HG03521 (cell line): ENCODE measurements at regions not wholly inside any gene's neighbourhood (a gene's known extent, or its start where the extent isn't known, plus 50 kb on each side); places are given as distances from the start of the nearest gene placed in this dataset.

Source experiments
- ATAC-seq: cut with Tn5 transposase; IDR thresholded peaks from one replicate; pipeline ENCODE4 v1.9.1; 2021; ENCODE audit warnings: mild to moderate bottlenecking, moderate library complexity; ENCODE audit not compliant: unreplicated experiment

DNA sequence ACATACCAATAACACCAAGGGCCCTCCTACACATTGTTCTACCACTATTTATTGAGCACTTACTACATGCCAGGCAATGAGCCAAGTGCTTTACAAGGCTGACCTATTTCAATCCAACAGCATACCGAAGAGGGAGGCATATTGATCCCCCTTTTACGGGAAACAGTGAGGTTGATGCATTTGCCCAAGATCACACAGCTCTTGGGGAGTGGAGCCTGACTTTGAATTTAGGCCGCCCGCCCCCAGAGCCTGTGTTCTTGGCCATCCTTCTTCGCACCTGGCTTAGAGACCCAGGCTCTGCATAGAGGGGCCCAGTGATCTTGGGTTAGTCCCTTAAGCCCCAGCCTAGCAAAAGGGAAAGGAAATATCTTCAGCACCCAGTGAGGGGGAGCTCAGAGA, 158.1 kb upstream of the IER5L start:
- ATAC-seq: no peak

DNA sequence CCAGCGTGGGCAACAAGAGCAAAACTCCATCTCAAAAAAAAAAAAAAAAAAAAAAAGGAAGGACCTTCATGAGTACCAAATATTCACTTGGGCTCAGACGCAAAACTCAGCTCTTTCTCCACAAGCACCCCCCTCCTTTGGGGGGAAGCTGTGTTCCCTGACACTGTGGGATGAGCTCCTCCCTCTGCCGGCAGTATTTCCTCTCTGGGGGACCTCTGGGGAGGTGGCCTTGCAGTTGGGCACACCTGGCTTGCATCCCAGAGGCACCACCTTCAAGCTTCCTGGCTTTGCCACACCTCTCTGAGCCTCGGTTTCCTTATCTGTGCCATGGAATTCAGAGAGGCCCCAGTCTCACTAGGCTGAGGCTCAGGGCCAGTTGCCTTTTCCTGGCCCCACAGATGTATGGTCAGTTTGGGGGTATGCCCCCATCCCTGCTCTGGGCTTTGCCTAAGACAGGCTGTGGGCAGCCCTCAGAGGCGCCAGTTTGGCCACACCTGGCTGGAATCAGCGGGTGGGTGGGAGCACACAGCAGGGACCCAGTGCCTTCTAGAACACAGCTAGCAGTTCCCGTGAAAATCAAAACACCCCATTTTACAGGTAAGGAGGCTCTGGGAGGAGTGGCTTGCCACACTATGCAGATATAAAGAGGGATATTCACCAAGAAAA, 157.5 kb upstream of the IER5L start:
- ATAC-seq: no peak

DNA sequence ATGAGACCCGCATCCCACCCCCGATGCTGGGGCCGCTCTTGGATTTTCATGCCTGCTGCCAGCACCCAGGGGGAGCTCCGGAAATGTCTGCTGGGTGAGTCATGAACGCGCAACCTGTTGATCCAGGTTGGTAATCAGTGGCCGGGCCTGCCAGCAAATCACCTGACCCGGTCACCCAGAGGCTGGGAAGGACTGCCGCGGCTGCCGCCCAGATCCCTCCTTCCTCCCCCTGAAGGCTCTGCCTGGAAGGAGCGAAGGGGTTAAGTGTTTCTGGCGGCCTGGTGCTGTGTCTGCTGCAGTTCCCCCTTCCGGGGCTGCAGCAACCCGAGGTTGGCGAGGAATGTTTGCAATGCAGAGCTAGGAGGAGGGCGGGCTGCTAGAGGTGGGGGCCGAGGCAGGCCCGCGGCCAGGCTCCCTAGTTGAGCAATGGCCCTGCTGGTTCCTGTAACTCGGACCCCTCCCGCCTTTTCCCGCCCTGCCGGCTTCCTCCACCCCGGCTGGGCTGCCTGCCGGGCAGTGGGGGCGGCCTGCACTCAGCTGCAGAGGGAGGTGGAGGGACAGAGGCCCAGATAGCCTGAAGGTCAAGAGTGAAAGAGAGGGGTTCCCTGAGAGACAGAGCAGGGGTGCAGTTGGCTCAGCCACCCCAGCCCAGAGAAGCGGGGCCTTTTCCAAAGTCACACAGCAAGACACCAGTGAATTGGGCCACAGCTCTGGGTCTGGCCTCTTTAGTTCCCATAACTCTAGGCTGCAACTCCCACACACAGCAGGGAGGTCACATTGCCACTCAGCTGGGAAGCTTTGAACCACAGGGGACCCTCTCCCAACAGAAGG, 156.3 kb upstream of the IER5L start:
- no peak for ATAC-seq

DNA sequence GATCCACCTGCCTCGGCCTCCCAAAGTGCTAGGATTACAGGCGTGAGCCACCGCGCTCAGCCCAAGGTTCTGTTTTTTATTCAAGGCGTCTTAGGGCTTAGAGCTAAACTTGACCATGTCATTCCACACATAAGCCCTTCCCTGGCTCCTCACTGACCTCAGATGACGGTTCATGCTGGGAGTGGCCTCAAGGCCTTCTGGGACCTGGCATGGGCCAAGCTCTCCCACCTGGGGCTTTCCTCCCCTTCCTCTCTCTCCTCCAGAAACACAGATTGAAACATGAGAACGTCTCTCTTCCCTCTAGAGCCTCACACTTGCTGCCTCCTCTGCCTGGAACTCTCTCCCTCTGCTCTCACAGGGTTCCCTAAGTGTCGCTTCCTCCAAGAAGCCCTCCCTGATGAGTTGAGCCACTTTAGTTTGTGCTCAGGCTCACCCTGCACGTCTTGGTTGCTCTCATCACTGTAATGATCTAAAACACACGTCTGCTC, 155.6 kb upstream of the IER5L start:
- ATAC-seq: no peak

DNA sequence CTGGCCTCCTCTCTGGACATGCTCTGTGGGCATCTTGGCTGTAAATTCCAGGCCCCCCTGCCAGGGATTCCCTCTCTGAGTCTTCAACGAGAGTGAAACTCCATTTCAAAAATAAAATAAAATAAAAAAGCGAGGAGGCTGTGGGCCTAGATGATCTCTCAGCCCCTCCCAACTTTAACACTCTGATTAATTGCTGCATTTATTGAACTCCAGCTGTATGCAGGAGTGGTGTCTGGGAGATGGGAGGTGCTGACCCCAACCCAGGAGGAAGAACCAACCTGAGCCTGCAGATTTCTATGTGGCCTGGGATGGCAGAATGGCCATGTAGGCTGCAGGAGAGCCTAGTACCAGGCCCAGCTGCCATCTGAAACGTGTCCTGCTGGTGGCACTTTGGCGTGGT, 154.5 kb upstream of the IER5L start:
- ATAC-seq: no peak

DNA sequence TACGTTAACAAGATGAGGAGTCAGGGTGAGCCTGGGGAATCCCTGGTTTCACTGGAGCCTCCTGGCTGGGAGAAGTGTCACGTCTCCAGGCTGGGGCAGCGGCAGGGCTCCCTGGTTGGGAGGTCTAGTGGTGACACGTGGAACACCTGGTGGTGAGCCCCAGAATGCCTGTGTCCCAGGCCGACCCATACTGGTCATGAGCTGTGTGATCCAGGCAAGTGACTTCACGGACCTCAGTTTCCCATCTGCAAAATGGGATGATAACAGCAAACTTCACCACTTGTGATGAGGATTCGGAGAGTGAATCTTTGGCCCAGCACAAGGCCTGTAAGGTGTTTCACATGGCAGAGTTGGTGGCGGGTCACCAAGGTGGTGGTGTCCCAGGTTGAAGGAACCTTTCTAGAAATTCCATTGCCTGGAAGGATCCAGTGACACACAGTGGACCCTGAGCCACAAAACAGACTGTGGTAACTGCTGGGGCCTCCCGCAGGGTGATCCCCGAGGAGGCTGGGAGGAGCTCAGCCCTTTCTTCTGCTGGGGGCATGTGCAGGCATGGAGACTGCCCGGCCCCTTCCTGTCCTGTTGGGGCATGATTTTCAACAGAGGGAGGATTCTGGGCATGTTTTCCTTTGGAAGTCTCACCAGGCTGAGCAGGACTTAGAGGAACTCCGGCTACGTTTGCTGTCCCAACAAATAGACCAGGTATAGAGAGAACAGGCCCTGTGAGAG, 153.9 kb upstream of the IER5L start:
- ATAC-seq: no peak

DNA sequence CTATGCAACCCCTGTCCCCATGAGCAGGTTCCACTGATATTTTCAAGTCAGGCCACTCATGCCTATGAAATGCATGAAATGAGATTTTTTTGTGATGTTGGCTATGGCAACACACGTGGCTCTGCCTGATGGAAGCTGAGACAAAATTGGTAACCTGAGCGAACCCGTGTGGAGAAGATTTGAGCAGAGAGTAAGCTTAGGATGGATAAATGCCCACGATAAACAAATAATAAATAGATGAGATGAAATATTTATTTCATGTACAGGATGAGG, 153.4 kb upstream of the IER5L start:
- no peak for ATAC-seq

DNA sequence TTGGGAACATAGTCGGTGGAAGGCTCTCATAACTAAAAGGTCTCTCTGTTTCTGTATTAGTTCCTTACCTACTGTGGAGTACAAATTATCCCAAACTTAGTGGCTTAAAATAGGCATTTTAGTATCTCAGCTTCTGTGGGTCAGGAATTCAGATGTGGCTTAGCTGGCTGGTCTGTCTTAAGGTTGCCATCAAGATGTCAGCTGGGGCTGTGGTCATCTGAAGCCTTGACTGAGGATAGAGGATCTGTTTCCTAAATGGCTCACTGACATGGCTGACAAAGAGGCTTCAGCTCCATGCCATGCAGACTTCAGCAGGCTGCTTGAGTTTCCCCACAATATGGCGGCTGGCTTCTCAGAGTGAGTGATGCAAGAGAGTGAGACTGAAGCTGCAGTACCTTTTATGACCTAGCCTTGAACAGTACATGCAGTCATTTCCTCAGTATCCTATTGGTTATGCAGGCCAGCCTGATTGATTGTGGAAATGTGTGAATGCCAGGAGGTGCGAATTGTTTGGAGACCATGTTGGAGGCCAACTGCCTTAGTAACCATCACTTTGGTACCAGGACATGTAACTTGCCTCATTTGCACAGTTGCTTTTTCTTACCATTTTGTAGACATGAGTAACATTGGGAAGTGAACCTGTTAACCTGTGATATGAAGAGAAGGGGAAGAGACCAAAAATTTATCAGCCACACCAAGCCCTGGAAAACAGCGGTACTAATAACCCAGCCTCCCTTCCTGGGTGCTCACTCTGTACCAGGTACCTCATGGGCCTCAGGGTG, 152.8 kb upstream of the IER5L start:
- no peak for ATAC-seq

DNA sequence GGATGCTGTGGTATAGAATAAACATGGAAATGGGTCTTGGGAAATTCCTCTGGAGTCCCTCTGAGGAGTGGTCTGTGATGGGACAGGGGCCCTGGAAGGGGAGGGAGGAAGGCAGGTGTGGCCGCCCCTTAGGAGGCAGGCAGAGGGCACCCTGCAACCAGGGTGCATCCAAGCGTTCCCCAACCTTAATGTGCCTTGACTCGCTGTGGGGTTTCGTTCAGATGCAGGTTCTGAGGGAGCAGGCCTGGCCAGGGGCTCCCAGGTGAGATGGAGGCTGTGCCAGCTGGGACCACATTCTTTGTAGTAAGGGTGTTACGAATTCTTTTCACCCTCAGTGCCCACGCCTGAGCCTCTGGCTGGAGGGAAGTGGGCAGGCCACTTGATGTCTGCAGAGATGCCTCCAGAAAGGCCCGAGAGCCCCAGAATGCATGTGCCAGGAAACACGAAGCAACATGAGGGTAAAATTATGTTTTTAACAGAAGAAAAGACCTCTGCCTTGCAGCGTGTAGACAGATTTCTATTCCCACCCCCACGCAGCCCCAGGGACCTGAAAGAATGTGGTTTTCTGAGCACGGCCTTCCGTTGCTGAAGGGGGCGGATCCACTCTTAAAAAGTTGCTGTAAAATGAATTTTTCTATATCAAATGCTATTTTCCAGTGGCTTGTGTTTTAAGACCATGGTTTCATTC, 150.4 kb upstream of the IER5L start:
- ATAC-seq: no peak

DNA sequence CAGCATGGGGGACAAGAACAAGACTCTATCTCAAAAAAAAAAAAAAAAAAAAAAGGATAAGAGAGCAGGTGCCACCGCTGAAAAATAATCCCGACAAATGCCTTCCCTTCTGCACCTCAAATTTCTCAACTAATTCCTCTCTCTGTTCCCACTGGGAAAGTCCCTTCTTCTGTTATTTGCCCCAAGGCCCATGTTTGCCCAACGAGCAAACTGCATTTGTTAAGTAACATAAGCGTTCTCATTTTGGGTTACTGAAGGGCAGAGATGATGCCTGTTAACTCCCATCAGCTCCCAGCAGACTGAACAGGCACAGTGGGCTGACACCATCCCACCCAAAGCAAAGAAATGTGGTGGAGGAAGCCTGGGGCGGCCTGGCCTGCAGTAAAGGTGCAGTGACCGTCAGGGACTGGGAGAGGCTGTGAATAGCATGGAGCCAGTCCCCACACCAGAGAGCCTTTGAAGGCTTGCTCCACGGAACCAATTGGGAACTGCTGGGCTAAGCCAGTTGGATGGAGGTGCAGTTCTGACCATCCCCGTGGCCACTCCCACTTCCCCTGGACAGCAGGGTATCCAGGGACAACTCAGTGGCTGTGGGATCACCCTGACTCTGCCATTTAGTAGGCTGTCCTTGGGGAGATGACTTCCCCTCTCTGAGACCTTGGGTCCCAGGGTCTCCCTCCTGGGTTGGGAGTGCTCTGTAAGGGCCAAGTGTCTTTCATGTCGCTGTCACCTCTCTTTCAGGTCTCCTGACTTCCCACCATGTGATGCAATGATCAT, 149.7 kb upstream of the IER5L start:
- no peak for ATAC-seq

DNA sequence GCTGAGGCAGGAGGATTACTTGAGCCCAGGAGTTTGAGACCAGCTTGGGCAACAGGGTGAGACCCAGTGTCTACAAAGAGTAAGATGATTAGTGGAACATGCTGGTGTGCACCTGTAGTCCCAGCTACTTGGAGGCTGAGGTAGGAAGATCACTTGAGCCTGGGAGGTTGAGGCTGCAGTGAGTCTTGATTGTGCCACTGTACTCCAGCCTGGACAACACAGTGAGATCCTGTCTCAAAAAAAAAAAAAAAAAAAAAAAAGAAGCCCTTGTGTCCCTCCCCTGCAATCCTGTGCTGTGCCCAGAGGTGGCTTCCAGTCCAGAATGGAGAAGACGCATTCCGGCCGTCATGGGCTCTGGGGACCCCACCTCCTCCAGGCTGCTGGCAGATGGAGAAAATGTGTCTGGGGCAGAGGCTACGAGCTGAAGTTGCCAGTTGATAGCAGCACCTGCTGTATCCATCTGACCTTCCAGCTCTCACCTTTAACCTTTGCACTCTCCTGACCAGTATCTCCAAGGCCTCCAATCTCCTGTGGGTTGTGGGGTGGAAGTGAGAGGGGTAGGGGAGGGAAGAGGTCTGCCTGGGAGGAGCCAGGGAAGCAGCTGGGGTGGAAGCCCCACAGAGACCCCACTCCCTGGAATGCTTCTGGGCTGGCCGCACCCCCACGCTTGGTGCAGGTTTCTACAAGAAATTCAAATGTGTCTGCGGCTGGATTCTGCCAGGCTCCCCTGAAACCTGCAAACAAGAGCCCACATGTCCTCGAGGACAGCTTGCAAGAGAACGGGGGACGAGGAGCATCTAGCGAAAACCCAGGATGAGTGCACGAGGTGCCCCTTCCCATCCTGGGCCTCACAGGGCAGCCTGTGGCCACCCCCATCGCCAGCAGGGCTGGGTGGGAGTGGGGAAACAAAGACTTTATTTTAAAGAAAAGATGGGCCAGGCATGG, 148.3 kb upstream of the IER5L start:
- ATAC-seq: no peak

DNA sequence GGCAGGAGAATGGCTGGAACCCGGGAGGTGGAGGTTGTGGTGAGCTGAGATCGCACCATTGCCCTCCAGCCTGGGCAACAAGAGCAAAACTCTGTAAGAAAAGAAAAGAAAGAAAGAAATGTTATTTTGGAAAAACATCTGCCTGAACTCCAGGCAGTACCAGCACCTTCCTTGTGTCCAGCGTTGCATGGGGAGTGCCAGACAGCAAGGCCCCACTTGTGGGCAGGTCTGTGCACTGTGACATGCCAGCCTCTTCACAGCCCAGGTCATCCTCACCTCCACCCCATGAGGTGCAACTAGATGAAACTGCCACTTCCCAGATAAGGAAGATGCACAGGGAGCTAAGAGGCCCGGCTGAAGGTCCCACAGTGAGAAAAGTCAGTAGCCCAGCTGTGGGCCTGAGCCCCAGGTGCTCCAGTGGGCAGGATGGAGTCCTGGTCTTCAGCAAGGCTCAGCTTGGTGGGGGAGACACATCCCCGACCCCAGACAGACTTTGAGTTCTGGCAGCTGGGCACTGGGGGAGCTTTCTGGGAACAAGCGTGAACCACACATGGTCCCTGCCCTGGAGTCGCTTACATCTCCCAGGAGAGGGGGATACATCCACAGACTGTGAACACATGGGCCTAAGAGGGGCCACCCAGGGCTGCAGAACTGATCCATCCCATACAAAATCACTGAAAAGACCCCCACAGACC, 146.9 kb upstream of the IER5L start:
- no peak for ATAC-seq

DNA sequence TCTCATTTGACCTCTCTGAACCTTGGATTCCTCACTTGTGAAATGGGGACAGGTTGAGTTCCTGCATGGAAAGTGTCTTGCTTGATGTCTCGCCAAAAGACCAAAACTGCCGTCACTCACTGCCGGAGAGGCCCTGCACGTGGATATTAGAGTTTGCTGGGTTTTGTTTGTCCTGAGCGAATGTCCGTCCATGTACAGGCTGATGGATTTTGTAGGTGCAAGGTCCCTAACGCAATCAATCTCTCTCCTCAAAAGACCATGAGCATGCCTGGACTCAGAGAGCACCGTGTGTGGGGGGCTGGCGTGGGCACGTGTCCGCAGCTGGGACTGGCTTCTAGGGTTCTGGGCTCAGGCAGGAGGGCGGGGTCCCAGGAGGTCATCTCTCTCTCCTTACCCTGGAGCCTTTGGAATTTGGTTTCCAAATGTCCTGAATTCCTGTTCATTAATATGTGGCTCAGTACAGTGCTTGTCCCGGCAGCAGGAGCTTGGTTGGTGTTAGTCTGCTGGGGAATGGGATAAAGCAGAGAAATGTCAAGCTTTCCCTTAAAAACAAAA, 146.0 kb upstream of the IER5L start:
- ATAC-seq: no peak

DNA sequence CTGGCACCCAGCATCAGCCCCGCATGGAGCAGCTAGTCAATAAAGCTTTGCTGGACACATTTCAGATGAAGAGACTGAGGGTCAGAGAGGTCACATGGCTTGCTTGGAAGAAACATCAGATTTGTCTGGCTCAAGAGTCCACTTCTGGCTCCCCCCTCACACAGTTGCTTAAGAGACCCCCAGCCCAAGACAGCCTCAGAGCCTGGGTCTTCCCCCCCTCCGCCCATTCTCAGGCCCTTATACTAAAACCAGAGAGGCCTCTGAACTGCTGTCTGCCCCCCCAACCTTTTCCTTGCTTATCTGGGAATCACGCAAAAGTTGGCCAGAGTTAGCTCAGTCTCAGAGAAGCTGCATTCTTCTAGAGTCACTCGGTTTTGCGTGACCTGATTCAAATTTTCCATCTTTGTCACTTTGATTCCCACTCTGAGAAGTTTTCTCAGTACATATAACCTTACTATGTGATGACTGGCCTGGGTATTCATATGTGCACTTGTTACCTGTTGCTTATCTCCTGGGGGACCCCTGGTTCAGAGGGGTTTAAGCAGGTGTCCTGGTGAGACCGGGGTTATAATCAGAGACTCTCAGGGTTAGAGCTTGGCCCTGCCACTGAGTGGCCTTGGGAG, 145.4 kb upstream of the IER5L start:
- ATAC-seq: no peak

DNA sequence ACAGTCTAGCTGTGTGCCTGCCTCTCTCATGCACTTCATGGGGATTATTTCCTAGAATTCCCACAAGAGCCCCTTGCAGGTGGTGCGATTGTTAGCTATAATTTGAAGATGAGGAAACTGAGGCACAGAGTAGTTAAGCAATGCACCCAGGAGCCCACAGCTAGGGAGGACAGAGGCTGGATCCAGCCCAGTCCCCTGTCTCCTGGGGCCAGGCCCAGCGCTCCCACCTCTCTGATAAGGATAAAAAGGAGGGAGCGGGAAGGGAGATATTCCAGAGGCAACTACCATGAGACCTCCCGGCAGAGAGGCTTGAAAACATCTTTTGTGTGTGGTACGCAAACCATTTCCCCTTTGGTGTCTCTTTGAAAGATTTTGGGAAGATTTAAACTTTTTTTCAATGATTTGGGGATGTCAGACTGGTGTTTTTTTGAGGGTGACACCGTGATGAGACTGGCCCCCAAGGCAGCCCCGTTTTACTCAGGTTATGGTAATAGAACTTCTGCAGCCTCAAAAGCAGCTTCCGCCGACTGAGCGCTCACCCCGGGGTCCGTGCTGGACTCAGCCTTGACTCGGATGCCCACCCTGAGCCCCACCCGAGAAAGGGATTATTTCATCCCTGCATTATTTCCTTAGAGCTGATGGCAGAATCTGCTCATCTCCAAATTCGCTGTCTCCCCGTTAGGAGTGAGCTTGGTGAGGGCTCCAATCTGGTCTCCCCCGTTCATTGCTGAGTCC, 144.7 kb upstream of the IER5L start:
- ATAC-seq: no peak

DNA sequence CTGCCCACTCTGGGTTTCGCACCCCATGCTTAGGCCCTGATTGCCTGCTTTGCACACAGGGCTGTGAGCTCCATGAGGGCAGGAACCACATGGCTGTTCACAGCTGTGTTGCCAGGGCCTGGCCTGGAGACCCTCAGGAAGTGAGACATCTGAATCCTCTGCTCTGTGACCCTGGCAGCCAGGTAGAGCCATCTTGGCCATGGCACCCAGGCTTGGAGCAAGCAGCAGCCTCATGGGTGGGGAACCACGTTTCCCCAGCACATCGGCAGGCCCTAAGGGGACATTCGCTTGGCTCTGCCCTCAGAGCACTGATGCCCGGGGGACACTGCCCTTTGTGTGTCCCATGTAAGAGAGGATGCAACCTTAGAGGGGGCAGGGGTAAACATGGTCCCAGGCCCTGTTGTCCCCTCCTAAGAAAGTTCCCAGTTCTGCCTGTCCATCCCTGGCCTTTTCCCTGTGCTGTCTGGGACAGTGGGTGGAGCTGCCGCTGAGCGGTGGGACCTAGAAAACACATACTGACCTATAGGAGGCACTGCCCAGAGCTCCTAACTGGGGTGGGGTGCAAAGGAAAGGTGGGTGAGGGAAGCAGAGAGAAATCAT, 144.1 kb upstream of the IER5L start:
- ATAC-seq: no peak
